GM10266 (cell line): ENCODE measurements at regions not wholly inside any gene's neighbourhood (a gene's known extent, or its start where the extent isn't known, plus 50 kb on each side); places are given as distances from the start of the nearest gene placed in this dataset.

Experiments
- DNase-seq: peaks from one replicate; pipeline ENCODE4 v3.0.0; 2012; ENCODE audit errors: extremely low spot score
- CTCF ChIP-seq: IDR thresholded peaks from 2 replicates; pipeline ENCODE4 v1.5.1; 2012; ENCODE audit warnings: mild to moderate bottlenecking, low read depth; ENCODE audit not compliant: control insufficient read depth, insufficient read depth; ENCODE audit errors: missing control alignments

- no peak for TF ChIP-seq CTCF
Observed at GRCh38 chr6:100990070-100990469, 108.9 kb upstream of the ASCC3 start.

GRCh38 chr6:100996409-100996808 is 115.3 kb upstream of the ASCC3 start:
- DNase-seq: no peak
- TF ChIP-seq CTCF: no peak

More at GRCh38 chr6:100990070-100990469, 108.9 kb upstream of the ASCC3 start:
- no peak for DNase-seq

- DNase-seq: no peak
- no peak for TF ChIP-seq CTCF
Observed at GRCh38 chr6:100998111-100998510, 117.0 kb upstream of the ASCC3 start.

DNA sequence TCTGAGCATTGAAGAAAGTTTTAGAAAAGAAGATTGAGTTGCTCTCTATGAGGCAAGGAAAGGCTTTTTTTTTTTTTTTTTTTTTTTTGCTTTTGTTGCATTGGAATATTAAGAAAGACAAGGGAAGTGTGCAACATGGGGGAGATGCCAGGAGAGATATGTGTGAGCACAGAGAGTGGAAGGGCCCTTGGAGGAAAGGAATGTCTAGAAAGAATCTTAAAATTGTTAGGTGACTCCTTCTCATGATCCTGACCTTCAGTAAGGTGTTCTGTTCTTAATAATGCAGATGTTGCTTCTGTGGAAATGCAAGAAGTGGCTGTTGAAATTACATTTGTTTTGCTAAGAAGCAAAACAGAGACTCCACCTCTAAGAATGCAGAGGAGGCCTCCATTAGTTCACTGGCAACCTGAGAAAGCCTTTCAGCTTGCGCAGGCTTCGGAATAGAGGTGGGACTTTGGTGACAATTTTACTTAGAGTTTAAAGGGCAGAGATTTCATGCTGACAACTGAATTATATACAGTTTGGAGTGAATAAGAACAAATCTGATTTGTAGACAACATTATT is 118.0 kb upstream of the ASCC3 start:
- no peak for DNase-seq
- no peak for TF ChIP-seq CTCF

- DNase-seq: no peak
- no peak for TF ChIP-seq CTCF
Observed at GRCh38 chr6:101000341-101000740, 119.2 kb upstream of the ASCC3 start.

GRCh38 chr6:101001012-101001411 is 119.9 kb upstream of the ASCC3 start:
- TF ChIP-seq CTCF: no peak
- no peak for DNase-seq

GRCh38 chr6:101001607-101002006 is 120.5 kb upstream of the ASCC3 start:
- no peak for DNase-seq
- TF ChIP-seq CTCF: no peak
